ENCODE measurements at regions not wholly inside any gene's neighbourhood (a gene's known extent, or its start where the extent isn't known, plus 50 kb on each side); places are given as distances from the start of the nearest gene placed in this dataset.

DNA sequence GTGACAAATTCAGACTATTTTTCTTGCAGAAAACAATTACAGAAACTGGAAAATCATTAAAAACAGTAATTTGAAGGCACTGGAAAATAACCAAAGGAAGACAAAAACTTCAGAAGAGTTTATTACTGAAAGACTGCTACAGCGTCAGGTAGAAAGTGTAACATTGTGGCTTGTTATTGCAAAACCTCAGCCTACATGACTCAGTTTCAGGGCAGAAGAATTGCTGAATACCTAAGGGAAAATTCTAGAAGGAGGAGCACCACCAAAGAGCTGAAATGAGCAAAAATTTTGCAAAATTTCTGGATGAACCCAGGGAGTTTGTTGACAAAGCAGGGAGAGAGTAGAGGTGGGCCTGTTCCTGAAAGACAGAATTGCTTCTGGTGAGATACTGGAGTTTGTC lies 219.6 kb downstream of the C3orf38 start:
- ATAC-seq, result no peak
- TF ChIP-seq TOX (CRISPR knock-in tag; IDR thresholded peaks at IDR 0.05; ENCODE audit: borderline replicate concordance) (no peak), ARNTL (CRISPR knock-in tag; IDR thresholded peaks at IDR 0.05; ENCODE audit: borderline replicate concordance, low read depth) (no peak), RARB (CRISPR knock-in tag; IDR thresholded peaks at IDR 0.05) (no peak)
- TF ChIP-seq, protein P1, sequence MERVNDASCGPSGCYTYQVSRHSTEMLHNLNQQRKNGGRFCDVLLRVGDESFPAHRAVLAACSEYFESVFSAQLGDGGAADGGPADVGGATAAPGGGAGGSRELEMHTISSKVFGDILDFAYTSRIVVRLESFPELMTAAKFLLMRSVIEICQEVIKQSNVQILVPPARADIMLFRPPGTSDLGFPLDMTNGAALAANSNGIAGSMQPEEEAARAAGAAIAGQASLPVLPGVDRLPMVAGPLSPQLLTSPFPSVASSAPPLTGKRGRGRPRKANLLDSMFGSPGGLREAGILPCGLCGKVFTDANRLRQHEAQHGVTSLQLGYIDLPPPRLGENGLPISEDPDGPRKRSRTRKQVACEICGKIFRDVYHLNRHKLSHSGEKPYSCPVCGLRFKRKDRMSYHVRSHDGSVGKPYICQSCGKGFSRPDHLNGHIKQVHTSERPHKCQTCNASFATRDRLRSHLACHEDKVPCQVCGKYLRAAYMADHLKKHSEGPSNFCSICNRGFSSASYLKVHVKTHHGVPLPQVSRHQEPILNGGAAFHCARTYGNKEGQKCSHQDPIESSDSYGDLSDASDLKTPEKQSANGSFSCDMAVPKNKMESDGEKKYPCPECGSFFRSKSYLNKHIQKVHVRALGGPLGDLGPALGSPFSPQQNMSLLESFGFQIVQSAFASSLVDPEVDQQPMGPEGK (CRISPR knock-in tag; IDR thresholded peaks at IDR 0.05; ENCODE audit: borderline replicate concordance), result no peak

DNA sequence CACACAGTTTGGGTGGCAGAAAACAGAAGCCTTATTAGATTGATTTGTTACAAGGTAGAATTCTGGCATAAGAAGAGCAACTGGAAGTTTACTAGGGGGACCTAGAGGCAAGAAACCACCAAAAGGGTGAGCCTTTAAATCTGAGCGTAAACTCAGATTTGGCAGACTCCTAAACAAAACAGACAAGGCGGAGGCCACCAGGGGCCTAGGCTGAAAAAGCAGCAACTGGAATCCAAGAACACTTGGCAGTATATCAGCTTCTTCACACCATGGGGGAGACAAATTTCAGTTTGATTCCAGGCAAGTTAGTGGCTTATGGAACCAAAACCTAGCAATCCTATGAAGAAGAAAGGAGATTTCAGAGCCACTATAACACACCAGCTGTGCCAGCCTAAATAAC lies 220.0 kb downstream of the C3orf38 start:
- no peak for ATAC-seq
- TF ChIP-seq SNAI2 (CRISPR knock-in tag; IDR thresholded peaks at IDR 0.05) (no peak), ZFP30 (CRISPR knock-in tag; IDR thresholded peaks at IDR 0.05) (no peak), CSDC2 (CRISPR knock-in tag; IDR thresholded peaks at IDR 0.05) (no peak), GLIS3 (CRISPR knock-in tag; IDR thresholded peaks at IDR 0.05) (no peak), BACH2 (CRISPR knock-in tag; IDR thresholded peaks at IDR 0.05; ENCODE audit: borderline replicate concordance) (no peak), PPARA (CRISPR knock-in tag; IDR thresholded peaks at IDR 0.05; ENCODE audit: borderline replicate concordance) (no peak), RARB (CRISPR knock-in tag; IDR thresholded peaks at IDR 0.05) (no peak), ZFP3 (CRISPR knock-in tag; IDR thresholded peaks at IDR 0.05) (no peak), ZNF8 (CRISPR knock-in tag; IDR thresholded peaks at IDR 0.05) (no peak), ISL1 (CRISPR knock-in tag; IDR thresholded peaks at IDR 0.05) (no peak), ZNF565 (CRISPR knock-in tag; conservative IDR thresholded peaks at IDR 0.05; ENCODE audit: low read depth) (no peak), TOX (CRISPR knock-in tag; IDR thresholded peaks at IDR 0.05; ENCODE audit: borderline replicate concordance) (no peak), ZC3H10 (CRISPR knock-in tag; IDR thresholded peaks at IDR 0.05) (no peak), OSR1 (CRISPR knock-in tag; IDR thresholded peaks at IDR 0.05) (no peak), ESRRG (CRISPR knock-in tag; IDR thresholded peaks at IDR 0.05) (no peak)
- TF ChIP-seq, protein P2, sequence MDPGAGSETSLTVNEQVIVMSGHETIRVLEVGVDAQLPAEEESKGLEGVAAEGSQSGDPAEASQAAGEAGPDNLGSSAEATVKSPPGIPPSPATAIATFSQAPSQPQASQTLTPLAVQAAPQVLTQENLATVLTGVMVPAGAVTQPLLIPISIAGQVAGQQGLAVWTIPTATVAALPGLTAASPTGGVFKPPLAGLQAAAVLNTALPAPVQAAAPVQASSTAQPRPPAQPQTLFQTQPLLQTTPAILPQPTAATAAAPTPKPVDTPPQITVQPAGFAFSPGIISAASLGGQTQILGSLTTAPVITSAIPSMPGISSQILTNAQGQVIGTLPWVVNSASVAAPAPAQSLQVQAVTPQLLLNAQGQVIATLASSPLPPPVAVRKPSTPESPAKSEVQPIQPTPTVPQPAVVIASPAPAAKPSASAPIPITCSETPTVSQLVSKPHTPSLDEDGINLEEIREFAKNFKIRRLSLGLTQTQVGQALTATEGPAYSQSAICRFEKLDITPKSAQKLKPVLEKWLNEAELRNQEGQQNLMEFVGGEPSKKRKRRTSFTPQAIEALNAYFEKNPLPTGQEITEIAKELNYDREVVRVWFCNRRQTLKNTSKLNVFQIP (CRISPR knock-in tag; IDR thresholded peaks at IDR 0.05; ENCODE audit: borderline replicate concordance, low read depth), result no peak
- TF ChIP-seq, protein P3, sequence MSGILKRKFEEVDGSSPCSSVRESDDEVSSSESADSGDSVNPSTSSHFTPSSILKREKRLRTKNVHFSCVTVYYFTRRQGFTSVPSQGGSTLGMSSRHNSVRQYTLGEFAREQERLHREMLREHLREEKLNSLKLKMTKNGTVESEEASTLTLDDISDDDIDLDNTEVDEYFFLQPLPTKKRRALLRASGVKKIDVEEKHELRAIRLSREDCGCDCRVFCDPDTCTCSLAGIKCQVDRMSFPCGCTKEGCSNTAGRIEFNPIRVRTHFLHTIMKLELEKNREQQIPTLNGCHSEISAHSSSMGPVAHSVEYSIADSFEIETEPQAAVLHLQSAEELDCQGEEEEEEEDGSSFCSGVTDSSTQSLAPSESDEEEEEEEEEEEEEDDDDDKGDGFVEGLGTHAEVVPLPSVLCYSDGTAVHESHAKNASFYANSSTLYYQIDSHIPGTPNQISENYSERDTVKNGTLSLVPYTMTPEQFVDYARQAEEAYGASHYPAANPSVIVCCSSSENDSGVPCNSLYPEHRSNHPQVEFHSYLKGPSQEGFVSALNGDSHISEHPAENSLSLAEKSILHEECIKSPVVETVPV (CRISPR knock-in tag; IDR thresholded peaks at IDR 0.05), result no peak

DNA sequence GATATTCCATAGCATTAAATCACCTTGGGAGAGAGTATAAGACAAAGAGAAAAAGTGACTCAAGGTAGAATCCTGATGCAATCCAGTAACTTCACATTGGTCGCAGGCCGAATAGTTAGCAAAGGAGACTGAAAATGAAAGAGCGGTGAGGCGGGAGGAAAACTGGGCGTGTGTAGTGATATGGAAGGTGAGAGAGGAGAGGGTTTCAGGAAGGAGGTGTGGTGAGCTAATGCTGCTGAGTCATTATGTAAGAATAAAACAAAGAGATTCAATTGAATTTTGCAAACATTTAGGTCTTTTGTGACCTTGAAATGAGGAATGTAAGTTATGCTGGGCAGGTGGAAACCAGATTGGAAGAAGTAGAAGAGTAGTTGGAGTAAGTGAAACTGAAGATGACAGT lies 235.3 kb downstream of the C3orf38 start:
- ATAC-seq, result no peak
- TF ChIP-seq BACH2 (CRISPR knock-in tag; IDR thresholded peaks at IDR 0.05; ENCODE audit: borderline replicate concordance), result no peak
- TF ChIP-seq CSDC2 (CRISPR knock-in tag; IDR thresholded peaks at IDR 0.05), result no peak
- TF ChIP-seq ZNF565 (CRISPR knock-in tag; conservative IDR thresholded peaks at IDR 0.05; ENCODE audit: low read depth), result no peak
- no peak for TF ChIP-seq SNAI2 (CRISPR knock-in tag; IDR thresholded peaks at IDR 0.05)
- TF ChIP-seq ESRRG (CRISPR knock-in tag; IDR thresholded peaks at IDR 0.05), result no peak
- TF ChIP-seq ZFP30 (CRISPR knock-in tag; IDR thresholded peaks at IDR 0.05), result no peak
- TF ChIP-seq, protein P4, sequence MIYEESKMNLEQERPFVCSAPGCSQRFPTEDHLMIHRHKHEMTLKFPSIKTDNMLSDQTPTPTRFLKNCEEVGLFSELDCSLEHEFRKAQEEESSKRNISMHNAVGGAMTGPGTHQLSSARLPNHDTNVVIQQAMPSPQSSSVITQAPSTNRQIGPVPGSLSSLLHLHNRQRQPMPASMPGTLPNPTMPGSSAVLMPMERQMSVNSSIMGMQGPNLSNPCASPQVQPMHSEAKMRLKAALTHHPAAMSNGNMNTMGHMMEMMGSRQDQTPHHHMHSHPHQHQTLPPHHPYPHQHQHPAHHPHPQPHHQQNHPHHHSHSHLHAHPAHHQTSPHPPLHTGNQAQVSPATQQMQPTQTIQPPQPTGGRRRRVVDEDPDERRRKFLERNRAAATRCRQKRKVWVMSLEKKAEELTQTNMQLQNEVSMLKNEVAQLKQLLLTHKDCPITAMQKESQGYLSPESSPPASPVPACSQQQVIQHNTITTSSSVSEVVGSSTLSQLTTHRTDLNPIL (CRISPR knock-in tag; IDR thresholded peaks at IDR 0.05; ENCODE audit: low read depth), result no peak
- TF ChIP-seq, protein P1 (CRISPR knock-in tag; IDR thresholded peaks at IDR 0.05; ENCODE audit: borderline replicate concordance), result no peak
- no peak for TF ChIP-seq GLIS3 (CRISPR knock-in tag; IDR thresholded peaks at IDR 0.05)
- TF ChIP-seq ZFP3 (CRISPR knock-in tag; IDR thresholded peaks at IDR 0.05), result no peak
- TF ChIP-seq ISL1 (CRISPR knock-in tag; IDR thresholded peaks at IDR 0.05), result no peak

DNA sequence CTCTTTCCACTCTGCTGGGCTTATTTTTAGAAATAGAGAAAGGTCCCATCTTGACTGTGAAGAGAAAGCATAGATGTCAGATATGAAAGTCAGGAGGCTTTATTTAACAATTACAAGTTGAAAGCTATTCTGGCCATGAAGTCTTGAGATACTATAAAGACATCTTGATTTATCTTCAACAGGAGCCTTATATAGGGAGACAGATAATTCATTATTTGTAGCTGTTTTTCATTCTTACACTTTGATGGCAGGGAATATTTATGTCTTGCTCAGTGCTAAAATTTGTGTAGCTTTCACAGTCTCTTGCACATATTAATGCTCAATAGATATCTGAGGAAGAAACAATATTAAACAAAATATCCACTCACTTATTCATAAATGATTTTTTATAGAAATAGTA lies 248.8 kb downstream of the C3orf38 start:
- ATAC-seq, result no peak
- TF ChIP-seq ARNTL (CRISPR knock-in tag; IDR thresholded peaks at IDR 0.05; ENCODE audit: borderline replicate concordance, low read depth) (no peak), ESRRG (CRISPR knock-in tag; IDR thresholded peaks at IDR 0.05) (no peak), ISL1 (CRISPR knock-in tag; IDR thresholded peaks at IDR 0.05) (no peak), OSR1 (CRISPR knock-in tag; IDR thresholded peaks at IDR 0.05) (no peak), GLIS3 (CRISPR knock-in tag; IDR thresholded peaks at IDR 0.05) (no peak)
- TF ChIP-seq, protein P1 (CRISPR knock-in tag; IDR thresholded peaks at IDR 0.05; ENCODE audit: borderline replicate concordance), result no peak
- TF ChIP-seq, protein P3 (CRISPR knock-in tag; IDR thresholded peaks at IDR 0.05), result no peak

Data from SK-N-SH treated with all-trans-retinoic acid at 6 μM for 48 hours (cell line).